ENCODE measurements at regions not wholly inside any gene's neighbourhood (a gene's known extent, or its start where the extent isn't known, plus 50 kb on each side); places are given as distances from the start of the nearest gene placed in this dataset.

DNA sequence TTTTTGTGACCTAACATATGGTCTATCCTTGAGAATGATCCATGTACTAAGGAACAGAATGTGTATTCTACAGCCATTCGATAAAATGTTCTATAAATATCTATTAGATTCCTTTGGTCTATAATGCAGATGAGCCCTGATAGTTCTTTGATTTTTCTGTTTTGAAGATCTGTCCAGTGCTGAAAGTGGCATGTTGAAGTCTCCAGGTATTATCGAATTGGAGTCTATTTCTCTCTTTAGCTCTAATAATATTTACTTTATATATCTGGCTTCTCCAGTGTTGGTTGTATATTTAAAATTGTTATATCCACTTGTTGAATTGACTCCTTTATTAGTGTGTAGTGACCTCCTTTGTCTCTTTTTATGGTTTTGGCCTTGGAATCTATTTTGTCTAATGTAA, 377.9 kb downstream of the ARL6IP6 start:
- TF ChIP-seq EZH2phosphoT487 (IDR thresholded peaks at IDR 0.05; ENCODE audit: low read depth, severe bottlenecking, unreplicated experiment) = no peak
- TF ChIP-seq, protein P1, sequence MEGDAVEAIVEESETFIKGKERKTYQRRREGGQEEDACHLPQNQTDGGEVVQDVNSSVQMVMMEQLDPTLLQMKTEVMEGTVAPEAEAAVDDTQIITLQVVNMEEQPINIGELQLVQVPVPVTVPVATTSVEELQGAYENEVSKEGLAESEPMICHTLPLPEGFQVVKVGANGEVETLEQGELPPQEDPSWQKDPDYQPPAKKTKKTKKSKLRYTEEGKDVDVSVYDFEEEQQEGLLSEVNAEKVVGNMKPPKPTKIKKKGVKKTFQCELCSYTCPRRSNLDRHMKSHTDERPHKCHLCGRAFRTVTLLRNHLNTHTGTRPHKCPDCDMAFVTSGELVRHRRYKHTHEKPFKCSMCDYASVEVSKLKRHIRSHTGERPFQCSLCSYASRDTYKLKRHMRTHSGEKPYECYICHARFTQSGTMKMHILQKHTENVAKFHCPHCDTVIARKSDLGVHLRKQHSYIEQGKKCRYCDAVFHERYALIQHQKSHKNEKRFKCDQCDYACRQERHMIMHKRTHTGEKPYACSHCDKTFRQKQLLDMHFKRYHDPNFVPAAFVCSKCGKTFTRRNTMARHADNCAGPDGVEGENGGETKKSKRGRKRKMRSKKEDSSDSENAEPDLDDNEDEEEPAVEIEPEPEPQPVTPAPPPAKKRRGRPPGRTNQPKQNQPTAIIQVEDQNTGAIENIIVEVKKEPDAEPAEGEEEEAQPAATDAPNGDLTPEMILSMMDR (IDR thresholded peaks at IDR 0.05; ENCODE audit: poor library complexity) = no peak
